GM12878 (cell line): ENCODE measurements at regions not wholly inside any gene's neighbourhood (a gene's known extent, or its start where the extent isn't known, plus 50 kb on each side); places are given as distances from the start of the nearest gene placed in this dataset.

Experiments
- ATAC-seq: fragments of 200-7000 bp; cut with Tn5 transposase; 3 replicates; pipeline ENCODE4 v1.9.1; 2020; ENCODE audit warnings: mild to moderate bottlenecking, moderate library complexity
- BruUV-seq: library from RNA; stranded (reverse); fragments of 400-500 nt; replicated peaks from 2 replicates; lab custom pipeline; 2021; lab: Mats Ljungman, UMichigan
- CTCF ChIA-PET: fragments of 300-600 bp; sonication (Branson Sonifier 250); formaldehyde crosslinking; extraction: SDS; loops from one replicate; lab custom pipeline; 2021; ENCODE audit warnings: inconsistent platforms; lab: Yijun Ruan, JAX
- POLR2A ChIA-PET: fragments of 350-600 bp; formaldehyde crosslinking; extraction: SDS; loops from one replicate; lab custom pipeline; 2021; ENCODE audit warnings: inconsistent platforms; lab: Charles Lee
- RAD21 ChIA-PET: fragments of 300-600 bp; sonication (Branson Sonifier 250); formaldehyde crosslinking; loops from one replicate; lab custom pipeline; 2023; ENCODE audit warnings: antibody characterized with exemption; ENCODE audit not compliant: unreplicated experiment; lab: Charles Lee
- SMC1A ChIA-PET: fragments of 300-600 bp; sonication (Branson Sonifier 250); formaldehyde crosslinking; loops from one replicate; lab custom pipeline; 2023; ENCODE audit not compliant: unreplicated experiment, uncharacterized antibody; lab: Charles Lee
- DNase-seq: peaks from one replicate; pipeline ENCODE4 v3.0.0-alpha.2; 2011; ENCODE audit warnings: low read depth, low spot score
- FAIRE-seq: peaks from 3 replicates; lab custom pipeline; 2011; peaks lifted over from hg19 to GRCh38; lab: Jason Lieb, UNC
- H2AFZ ChIP-seq: 2 replicates; pipeline ENCODE4 v1.6.0; 2011; ENCODE audit warnings: low read depth, low read length, control low read depth; ENCODE audit not compliant: control insufficient read depth
- H3K27ac ChIP-seq: 2 replicates; pipeline ENCODE4 v1.5.1; 2011; ENCODE audit warnings: control low read depth; ENCODE audit not compliant: control insufficient read depth, insufficient read depth
- H3K27me3 ChIP-seq, 2 experiments: replicated peaks in 1 of 2; 2 replicates each; pipeline versions ENCODE4 v1.6.0 to v1.6.1; 2011; ENCODE audit warnings: low read length in 1 of 2; ENCODE audit not compliant: control insufficient read depth in 2 of 2, insufficient read depth in 2 of 2
- H3K36me3 ChIP-seq, 2 experiments: 2 replicates each; pipeline ENCODE4 v1.5.1; 2011; ENCODE audit warnings: low read length in 1 of 2; ENCODE audit not compliant: control insufficient read depth in 2 of 2, insufficient read depth in 2 of 2
- H3K4me1 ChIP-seq: 2 replicates; pipeline ENCODE4 v1.6.1; 2011; ENCODE audit warnings: mild to moderate bottlenecking, low read length, moderate library complexity, mixed read lengths; ENCODE audit not compliant: control insufficient read depth, insufficient read depth
- H3K4me2 ChIP-seq: 2 replicates; pipeline ENCODE4 v1.6.0; 2011; ENCODE audit warnings: control low read depth; ENCODE audit not compliant: control insufficient read depth, insufficient read depth
- H3K4me3 ChIP-seq: fragments of 200-600 bp; sonication (generic); 2 replicates; pipeline ENCODE4 v1.5.1; 2016
- H3K79me2 ChIP-seq: 2 replicates; pipeline ENCODE4 v1.6.0; 2011; ENCODE audit warnings: low read length; ENCODE audit not compliant: control insufficient read depth, insufficient read depth
- H3K9ac ChIP-seq: 2 replicates; pipeline ENCODE4 v1.8.0; 2011; ENCODE audit warnings: low read length, control low read depth, mixed read lengths; ENCODE audit not compliant: control insufficient read depth, insufficient read depth
- H3K9me3 ChIP-seq: replicated peaks from 3 replicates; pipeline ENCODE4 v1.5.1; 2011; ENCODE audit warnings: mild to moderate bottlenecking, low read length; ENCODE audit not compliant: control insufficient read depth, insufficient read depth
- H4K20me1 ChIP-seq: 2 replicates; pipeline ENCODE4 v1.6.0; 2011; ENCODE audit not compliant: control insufficient read depth, insufficient read depth
- ASH2L ChIP-seq: fragments of 300-600, 200-600 bp; sonication (generic); IDR thresholded peaks from 2 replicates; pipeline ENCODE4 v1.6.1; 2017; ENCODE audit warnings: low read depth, mild to moderate bottlenecking, borderline replicate concordance
- ATF7 ChIP-seq: fragments of 450-650 bp; IDR thresholded peaks from 2 replicates; pipeline ENCODE4 v1.6.1; 2016; ENCODE audit warnings: low read depth, mild to moderate bottlenecking
- BCL11A ChIP-seq: IDR thresholded peaks from 2 replicates; pipeline ENCODE4 v1.6.1; 2011; ENCODE audit warnings: low read depth, low read length
- EED ChIP-seq: sonication (generic); IDR thresholded peaks from 2 replicates; pipeline ENCODE4 v1.6.1; 2016; ENCODE audit warnings: antibody characterized with exemption, low read depth
- HDAC6 ChIP-seq: fragments of 200-600 bp; sonication (generic); IDR thresholded peaks from one replicate; pipeline ENCODE4 v1.8.0; 2017; ENCODE audit warnings: antibody characterized with exemption; ENCODE audit not compliant: unreplicated experiment
- MYB ChIP-seq: fragments of 150-350 bp; IDR thresholded peaks from 2 replicates; pipeline ENCODE4 v1.6.1; 2014; ENCODE audit warnings: mild to moderate bottlenecking, low read depth, low read length, borderline replicate concordance
- NFXL1 ChIP-seq: fragments of 450-650 bp; IDR thresholded peaks from 2 replicates; pipeline ENCODE4 v1.6.1; 2017; ENCODE audit warnings: antibody characterized with exemption, mild to moderate bottlenecking, borderline replicate concordance
- POLR2A ChIP-seq: IDR thresholded peaks from 2 replicates; pipeline ENCODE4 v1.6.1; 2011; ENCODE audit warnings: low read depth, mild to moderate bottlenecking, low read length
- SREBF2 ChIP-seq: IDR thresholded peaks from 2 replicates; pipeline ENCODE4 v1.6.1; 2012; ENCODE audit warnings: mild to moderate bottlenecking, low read length
- TCF12 ChIP-seq: IDR thresholded peaks from 2 replicates; pipeline ENCODE4 v1.6.1; 2011; ENCODE audit warnings: low read depth, mild to moderate bottlenecking, low read length
- ZNF217 ChIP-seq: fragments of 450-650 bp; IDR thresholded peaks from 2 replicates; pipeline ENCODE4 v1.6.1; 2017; ENCODE audit warnings: antibody characterized with exemption, mild to moderate bottlenecking
- ZNF24 ChIP-seq: fragments of 450-650 bp; IDR thresholded peaks from 2 replicates; pipeline ENCODE4 v1.6.1; 2017; ENCODE audit warnings: antibody characterized with exemption, mild to moderate bottlenecking
- ZNF622 ChIP-seq: fragments of 450-650 bp; IDR thresholded peaks from 2 replicates; pipeline ENCODE4 v1.6.1; 2017; ENCODE audit warnings: mild to moderate bottlenecking, inconsistent platforms
- WGBS: methylation state at CpG from one replicate; pipeline ENCODE4 v1.1.6; 2016; ENCODE audit warnings: low lambda C conversion rate; ENCODE audit not compliant: insufficient replicate concordance, insufficient coverage; ENCODE audit errors: missing lambda C conversion rate; 5-methylcytosine and 5-hydroxymethylcytosine counted together
- in situ Hi-C: fragments of 300-500 bp; cut with MboI; formaldehyde crosslinking; loops from 9 replicates; pipeline ENCODE4 v1.14.3; 2018; ENCODE audit warnings: mixed read lengths
- intact Hi-C: fragments of 100-400 bp; cut with micrococcal nuclease; formaldehyde crosslinking; loops from one replicate; pipeline ENCODE4 v1.14.2; 2022; ENCODE audit not compliant: unreplicated experiment
- TF ChIP-seq, protein P1 (sequence below), 3 experiments: IDR thresholded peaks in 2 of 3; conservative IDR thresholded peaks in 1 of 3; 2 replicates each; pipeline ENCODE4 v1.5.1; 2011; ENCODE audit warnings: low read depth in 3 of 3, low read length in 3 of 3, mild to moderate bottlenecking in 3 of 3, control low read depth in 2 of 3, moderate library complexity in 2 of 3, inconsistent platforms in 1 of 3, mixed read lengths in 1 of 3; ENCODE audit not compliant: control insufficient read depth in 2 of 3, insufficient read depth in 1 of 3; ENCODE audit errors: extremely low read depth in 1 of 3
- TF ChIP-seq, protein P2 (sequence below): fragments of 450-650 bp; IDR thresholded peaks from 2 replicates; pipeline ENCODE4 v1.6.1; 2017; ENCODE audit warnings: mild to moderate bottlenecking, low read depth, inconsistent platforms; ENCODE audit not compliant: poor library complexity, severe bottlenecking
- TF ChIP-seq, protein P3 (sequence below): IDR thresholded peaks from 2 replicates; pipeline ENCODE4 v1.6.1; 2011; ENCODE audit warnings: low read depth, low read length, improper control_type of control experiment, borderline replicate concordance
- TF ChIP-seq, protein P4 (sequence below): fragments of 150-350 bp; IDR thresholded peaks from 2 replicates; pipeline ENCODE4 v1.6.1; 2014; ENCODE audit warnings: mild to moderate bottlenecking, low read depth, low read length

GRCh38 chr2:149744865-149745264, 157.3 kb upstream of the MMADHC start (continued):
- TF ChIP-seq, protein P1, sequence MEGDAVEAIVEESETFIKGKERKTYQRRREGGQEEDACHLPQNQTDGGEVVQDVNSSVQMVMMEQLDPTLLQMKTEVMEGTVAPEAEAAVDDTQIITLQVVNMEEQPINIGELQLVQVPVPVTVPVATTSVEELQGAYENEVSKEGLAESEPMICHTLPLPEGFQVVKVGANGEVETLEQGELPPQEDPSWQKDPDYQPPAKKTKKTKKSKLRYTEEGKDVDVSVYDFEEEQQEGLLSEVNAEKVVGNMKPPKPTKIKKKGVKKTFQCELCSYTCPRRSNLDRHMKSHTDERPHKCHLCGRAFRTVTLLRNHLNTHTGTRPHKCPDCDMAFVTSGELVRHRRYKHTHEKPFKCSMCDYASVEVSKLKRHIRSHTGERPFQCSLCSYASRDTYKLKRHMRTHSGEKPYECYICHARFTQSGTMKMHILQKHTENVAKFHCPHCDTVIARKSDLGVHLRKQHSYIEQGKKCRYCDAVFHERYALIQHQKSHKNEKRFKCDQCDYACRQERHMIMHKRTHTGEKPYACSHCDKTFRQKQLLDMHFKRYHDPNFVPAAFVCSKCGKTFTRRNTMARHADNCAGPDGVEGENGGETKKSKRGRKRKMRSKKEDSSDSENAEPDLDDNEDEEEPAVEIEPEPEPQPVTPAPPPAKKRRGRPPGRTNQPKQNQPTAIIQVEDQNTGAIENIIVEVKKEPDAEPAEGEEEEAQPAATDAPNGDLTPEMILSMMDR (IDR thresholded peaks at IDR 0.05 in 2 of 3, conservative IDR thresholded peaks at IDR 0.05 in 1 of 3; ENCODE audit: control insufficient read depth in 2 of 3, extremely low read depth in 1 of 3, insufficient read depth in 1 of 3, low read depth in 3 of 3, low read length in 3 of 3), result no peak
- no peak for TF ChIP-seq ZNF217

DNA sequence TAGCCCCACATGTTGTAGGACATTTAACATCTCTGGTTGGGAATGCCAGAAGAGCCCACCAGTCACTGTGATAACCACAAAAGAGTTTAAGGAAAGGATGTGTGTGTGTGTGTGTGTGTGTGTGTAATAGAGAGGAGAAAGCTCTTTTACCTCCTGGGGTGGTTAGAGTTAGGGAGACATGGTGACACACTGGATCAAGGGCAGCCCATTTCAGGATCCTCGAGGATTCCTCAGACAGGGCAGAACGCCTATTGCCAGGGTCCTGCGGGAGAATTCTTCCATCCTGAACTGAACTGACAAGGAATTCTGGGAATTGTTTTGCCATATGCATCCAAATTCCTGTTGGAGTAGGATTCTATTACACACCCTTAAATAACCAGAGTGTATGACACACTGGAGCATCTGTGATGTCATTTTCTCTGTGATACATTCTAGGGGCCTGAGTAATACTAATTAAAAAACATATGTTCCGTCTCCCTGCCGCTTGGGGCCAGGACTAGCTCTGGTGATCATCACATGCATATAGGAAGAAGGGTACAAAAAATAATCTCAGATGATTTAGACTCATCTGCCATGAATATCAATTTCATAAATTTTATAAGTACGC, 156.4 kb upstream of the MMADHC start:
- TF ChIP-seq MYB (no peak), NFXL1 (no peak), HDAC6 (no peak), ZNF24 (no peak), EED (no peak), ZNF622 (no peak), POLR2A (no peak), ASH2L (no peak), ATF7 (no peak), BCL11A (no peak), SREBF2 (no peak), TCF12 (no peak)
- TF ChIP-seq, protein P2, sequence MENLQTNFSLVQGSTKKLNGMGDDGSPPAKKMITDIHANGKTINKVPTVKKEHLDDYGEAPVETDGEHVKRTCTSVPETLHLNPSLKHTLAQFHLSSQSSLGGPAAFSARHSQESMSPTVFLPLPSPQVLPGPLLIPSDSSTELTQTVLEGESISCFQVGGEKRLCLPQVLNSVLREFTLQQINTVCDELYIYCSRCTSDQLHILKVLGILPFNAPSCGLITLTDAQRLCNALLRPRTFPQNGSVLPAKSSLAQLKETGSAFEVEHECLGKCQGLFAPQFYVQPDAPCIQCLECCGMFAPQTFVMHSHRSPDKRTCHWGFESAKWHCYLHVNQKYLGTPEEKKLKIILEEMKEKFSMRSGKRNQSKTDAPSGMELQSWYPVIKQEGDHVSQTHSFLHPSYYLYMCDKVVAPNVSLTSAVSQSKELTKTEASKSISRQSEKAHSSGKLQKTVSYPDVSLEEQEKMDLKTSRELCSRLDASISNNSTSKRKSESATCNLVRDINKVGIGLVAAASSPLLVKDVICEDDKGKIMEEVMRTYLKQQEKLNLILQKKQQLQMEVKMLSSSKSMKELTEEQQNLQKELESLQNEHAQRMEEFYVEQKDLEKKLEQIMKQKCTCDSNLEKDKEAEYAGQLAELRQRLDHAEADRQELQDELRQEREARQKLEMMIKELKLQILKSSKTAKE, result no peak
- TF ChIP-seq, protein P3, sequence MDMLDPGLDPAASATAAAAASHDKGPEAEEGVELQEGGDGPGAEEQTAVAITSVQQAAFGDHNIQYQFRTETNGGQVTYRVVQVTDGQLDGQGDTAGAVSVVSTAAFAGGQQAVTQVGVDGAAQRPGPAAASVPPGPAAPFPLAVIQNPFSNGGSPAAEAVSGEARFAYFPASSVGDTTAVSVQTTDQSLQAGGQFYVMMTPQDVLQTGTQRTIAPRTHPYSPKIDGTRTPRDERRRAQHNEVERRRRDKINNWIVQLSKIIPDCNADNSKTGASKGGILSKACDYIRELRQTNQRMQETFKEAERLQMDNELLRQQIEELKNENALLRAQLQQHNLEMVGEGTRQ, result no peak
- TF ChIP-seq, protein P4, sequence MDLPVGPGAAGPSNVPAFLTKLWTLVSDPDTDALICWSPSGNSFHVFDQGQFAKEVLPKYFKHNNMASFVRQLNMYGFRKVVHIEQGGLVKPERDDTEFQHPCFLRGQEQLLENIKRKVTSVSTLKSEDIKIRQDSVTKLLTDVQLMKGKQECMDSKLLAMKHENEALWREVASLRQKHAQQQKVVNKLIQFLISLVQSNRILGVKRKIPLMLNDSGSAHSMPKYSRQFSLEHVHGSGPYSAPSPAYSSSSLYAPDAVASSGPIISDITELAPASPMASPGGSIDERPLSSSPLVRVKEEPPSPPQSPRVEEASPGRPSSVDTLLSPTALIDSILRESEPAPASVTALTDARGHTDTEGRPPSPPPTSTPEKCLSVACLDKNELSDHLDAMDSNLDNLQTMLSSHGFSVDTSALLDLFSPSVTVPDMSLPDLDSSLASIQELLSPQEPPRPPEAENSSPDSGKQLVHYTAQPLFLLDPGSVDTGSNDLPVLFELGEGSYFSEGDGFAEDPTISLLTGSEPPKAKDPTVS, result no peak
- POLR2A ChIA-PET, result no interaction called here
- no peak overlapping the region for H3K27ac ChIP-seq
- in situ Hi-C loops (no loop called here), intact Hi-C loops (no loop called here)
- FAIRE-seq (no peak), DNase-seq (no peak), ATAC-seq (no peak)
- CTCF ChIA-PET, result no interaction called here
- H3K9me3 ChIP-seq, result no peaks in the 10 kb centered on the region
- no peak overlapping the region for H3K4me2 ChIP-seq
- H3K9ac ChIP-seq, result no peak overlapping the region
- whole genome bisulfite sequencing, result 36% methylated on average over 6 of the region's 6 CpGs
- H3K27me3 ChIP-seq, result no peaks in the 10 kb centered on the region
- H3K36me3 ChIP-seq, result no peaks in the 10 kb centered on the region
- SMC1A ChIA-PET, result no interaction called here
- no peaks in the 10 kb centered on the region for H3K4me1 ChIP-seq
- no peaks in the 10 kb centered on the region for H3K79me2 ChIP-seq
- BruUV-seq, result no TSS peak
- no peak overlapping the region for H3K4me3 ChIP-seq
- H4K20me1 ChIP-seq, result no peaks in the 10 kb centered on the region
- H2AFZ ChIP-seq, result no peak overlapping the region
- RAD21 ChIA-PET, result no interaction called here
